Uterus (tissue), 2 donors: ENCODE measurements at regions not wholly inside any gene's neighbourhood (a gene's known extent, or its start where the extent isn't known, plus 50 kb on each side); places are given as distances from the start of the nearest gene placed in this dataset.

ENCODE experiments used
- CTCF ChIP-seq, 4 experiments: fragments of 200-600 bp in 2 of 4; fragments of 450-650 bp in 2 of 4; sonication (generic) in 2 of 4; IDR thresholded peaks; one replicate each; pipeline ENCODE4 v1.5.1; 2016 to 2019; ENCODE audit warnings: antibody characterized with exemption in 4 of 4, mild to moderate bottlenecking in 2 of 4, moderate library complexity in 1 of 4
- POLR2A ChIP-seq, 2 donors: fragments of 450-650 bp; IDR thresholded peaks; one replicate each; pipeline ENCODE4 v1.6.1; 2016; ENCODE audit warnings: antibody characterized with exemption in 2 of 2, mild to moderate bottlenecking in 1 of 2, moderate library complexity in 1 of 2

GRCh38 chr18:75859533-75859932 lies 432.0 kb upstream of the SMIM21 start:
- TF ChIP-seq CTCF (IDR thresholded peaks at IDR 0.05) (no peak), POLR2A (IDR thresholded peaks at IDR 0.05) (no peak)
